GM12874 (cell line): ENCODE measurements at regions not wholly inside any gene's neighbourhood (a gene's known extent, or its start where the extent isn't known, plus 50 kb on each side); places are given as distances from the start of the nearest gene placed in this dataset.

ENCODE experiments used
- TF ChIP-seq, protein P1 (sequence below): IDR thresholded peaks from 2 replicates; pipeline ENCODE4 v1.5.1; 2011; ENCODE audit warnings: low read depth, mild to moderate bottlenecking, control low read depth, low read length, moderate library complexity; ENCODE audit not compliant: insufficient read depth

GRCh38 chr16:50941681-50942080, 199.8 kb downstream of the CYLD start:
- TF ChIP-seq, protein P1, sequence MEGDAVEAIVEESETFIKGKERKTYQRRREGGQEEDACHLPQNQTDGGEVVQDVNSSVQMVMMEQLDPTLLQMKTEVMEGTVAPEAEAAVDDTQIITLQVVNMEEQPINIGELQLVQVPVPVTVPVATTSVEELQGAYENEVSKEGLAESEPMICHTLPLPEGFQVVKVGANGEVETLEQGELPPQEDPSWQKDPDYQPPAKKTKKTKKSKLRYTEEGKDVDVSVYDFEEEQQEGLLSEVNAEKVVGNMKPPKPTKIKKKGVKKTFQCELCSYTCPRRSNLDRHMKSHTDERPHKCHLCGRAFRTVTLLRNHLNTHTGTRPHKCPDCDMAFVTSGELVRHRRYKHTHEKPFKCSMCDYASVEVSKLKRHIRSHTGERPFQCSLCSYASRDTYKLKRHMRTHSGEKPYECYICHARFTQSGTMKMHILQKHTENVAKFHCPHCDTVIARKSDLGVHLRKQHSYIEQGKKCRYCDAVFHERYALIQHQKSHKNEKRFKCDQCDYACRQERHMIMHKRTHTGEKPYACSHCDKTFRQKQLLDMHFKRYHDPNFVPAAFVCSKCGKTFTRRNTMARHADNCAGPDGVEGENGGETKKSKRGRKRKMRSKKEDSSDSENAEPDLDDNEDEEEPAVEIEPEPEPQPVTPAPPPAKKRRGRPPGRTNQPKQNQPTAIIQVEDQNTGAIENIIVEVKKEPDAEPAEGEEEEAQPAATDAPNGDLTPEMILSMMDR, result no peak

DNA sequence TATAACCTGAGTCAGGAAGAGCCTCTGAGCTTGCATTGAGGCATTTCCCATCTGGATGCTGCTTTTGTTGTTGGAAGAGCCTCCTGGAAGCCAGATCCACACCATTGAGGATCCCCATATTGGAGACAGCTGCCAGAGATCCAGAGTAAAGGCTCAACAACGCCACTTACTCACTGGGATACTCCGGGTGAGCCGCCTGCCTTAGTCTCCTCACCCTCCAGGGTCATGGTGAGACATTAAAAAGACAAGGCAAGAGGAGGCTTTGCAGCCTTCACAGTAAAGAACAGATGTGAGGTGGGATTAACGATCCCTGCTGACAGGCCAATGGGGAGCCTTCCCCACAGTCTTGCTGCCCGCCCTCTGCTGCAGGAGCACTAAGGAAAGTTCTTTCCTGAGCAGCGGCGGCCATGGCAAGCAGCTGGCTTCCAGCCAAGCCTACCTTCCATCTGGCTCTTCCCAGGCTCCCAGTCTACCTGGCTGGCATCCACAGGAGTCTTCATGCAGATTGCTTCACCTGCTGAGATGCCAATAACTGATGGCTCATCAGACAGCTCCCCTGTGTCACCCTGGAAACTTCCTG, 198.5 kb downstream of the CYLD start:
- TF ChIP-seq, protein P1, result no peak

GRCh38 chr16:50939356-50939755, 197.5 kb downstream of the CYLD start:
- TF ChIP-seq, protein P1, result no peak

DNA sequence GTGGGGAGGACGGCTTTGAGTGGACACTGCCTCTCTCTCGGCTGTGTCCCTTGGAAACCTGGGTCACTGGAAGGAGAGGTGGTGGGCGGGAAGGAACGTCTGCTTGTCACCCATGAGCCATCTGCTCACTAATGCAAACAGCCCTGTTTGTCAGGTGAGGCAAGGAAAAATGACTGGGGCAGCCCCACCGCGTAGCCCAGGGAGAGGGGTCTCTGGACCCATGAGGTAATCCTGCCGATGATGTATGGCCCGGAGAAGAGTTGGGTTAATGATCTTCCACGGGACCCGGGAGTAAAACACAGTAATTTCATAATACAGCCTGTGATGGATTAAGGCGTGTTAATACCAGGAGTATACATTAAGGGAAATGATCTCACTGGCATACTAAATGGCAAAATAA, 197.0 kb downstream of the CYLD start:
- TF ChIP-seq, protein P1, result no peak

GRCh38 chr16:50933262-50933661, 191.4 kb downstream of the CYLD start:
- TF ChIP-seq, protein P1, result no peak

- TF ChIP-seq, protein P1, result no peak
Observed at GRCh38 chr16:50932348-50932935, 190.6 kb downstream of the CYLD start.

GRCh38 chr16:50928065-50928464, 186.2 kb downstream of the CYLD start:
- TF ChIP-seq, protein P1, result no peak
